Liver (tissue), 3 donors: ENCODE measurements at regions not wholly inside any gene's neighbourhood (a gene's known extent, or its start where the extent isn't known, plus 50 kb on each side); places are given as distances from the start of the nearest gene placed in this dataset.

Source experiments
- EGR1 ChIP-seq, 2 donors: IDR thresholded peaks; 2 replicates each; pipeline ENCODE4 v1.6.1; 2016 to 2018; ENCODE audit warnings: antibody characterized with exemption in 2 of 2, low read depth in 2 of 2
- TF ChIP-seq, protein P1 (sequence below): fragments of 150-350 bp; IDR thresholded peaks from 2 replicates; pipeline ENCODE4 v1.5.1; 2017; ENCODE audit warnings: improper control_type of control experiment, low read depth, low read length; ENCODE audit not compliant: missing input control
- TF ChIP-seq, protein P2 (sequence below): IDR thresholded peaks from 2 replicates; pipeline ENCODE4 v1.6.1; 2016; ENCODE audit warnings: antibody characterized with exemption
- donor health status: healthy.
- donor health status: healthy.

DNA sequence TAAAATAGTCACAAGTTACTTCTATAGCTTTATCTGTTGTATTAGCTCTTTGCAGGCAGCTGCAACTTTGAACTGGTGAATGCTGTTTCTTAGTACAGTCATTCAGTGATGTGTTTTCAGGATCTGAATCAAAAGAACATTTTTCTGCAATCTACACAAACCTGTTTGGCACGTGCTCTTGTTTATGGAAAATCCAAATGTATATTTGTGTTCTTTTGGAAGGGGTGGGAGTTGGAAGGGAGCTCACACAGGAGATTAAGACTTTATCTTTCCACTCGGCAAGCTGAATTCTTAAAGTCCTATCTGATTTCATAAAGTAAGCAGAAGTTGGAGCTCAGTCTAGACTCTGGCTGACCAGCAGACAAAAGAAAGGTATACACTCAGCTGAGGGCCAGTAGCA, 300.2 kb downstream of the MAP2K6 start:
- no peak for TF ChIP-seq EGR1 (IDR thresholded peaks at IDR 0.05; ENCODE audit: low read depth in 2 of 2)
- TF ChIP-seq, protein P1, sequence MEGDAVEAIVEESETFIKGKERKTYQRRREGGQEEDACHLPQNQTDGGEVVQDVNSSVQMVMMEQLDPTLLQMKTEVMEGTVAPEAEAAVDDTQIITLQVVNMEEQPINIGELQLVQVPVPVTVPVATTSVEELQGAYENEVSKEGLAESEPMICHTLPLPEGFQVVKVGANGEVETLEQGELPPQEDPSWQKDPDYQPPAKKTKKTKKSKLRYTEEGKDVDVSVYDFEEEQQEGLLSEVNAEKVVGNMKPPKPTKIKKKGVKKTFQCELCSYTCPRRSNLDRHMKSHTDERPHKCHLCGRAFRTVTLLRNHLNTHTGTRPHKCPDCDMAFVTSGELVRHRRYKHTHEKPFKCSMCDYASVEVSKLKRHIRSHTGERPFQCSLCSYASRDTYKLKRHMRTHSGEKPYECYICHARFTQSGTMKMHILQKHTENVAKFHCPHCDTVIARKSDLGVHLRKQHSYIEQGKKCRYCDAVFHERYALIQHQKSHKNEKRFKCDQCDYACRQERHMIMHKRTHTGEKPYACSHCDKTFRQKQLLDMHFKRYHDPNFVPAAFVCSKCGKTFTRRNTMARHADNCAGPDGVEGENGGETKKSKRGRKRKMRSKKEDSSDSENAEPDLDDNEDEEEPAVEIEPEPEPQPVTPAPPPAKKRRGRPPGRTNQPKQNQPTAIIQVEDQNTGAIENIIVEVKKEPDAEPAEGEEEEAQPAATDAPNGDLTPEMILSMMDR, result no peak
- TF ChIP-seq, protein P2, sequence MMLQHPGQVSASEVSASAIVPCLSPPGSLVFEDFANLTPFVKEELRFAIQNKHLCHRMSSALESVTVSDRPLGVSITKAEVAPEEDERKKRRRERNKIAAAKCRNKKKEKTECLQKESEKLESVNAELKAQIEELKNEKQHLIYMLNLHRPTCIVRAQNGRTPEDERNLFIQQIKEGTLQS, result no peak
